Keratinocyte (primary cell): ENCODE measurements at regions not wholly inside any gene's neighbourhood (a gene's known extent, or its start where the extent isn't known, plus 50 kb on each side); places are given as distances from the start of the nearest gene placed in this dataset.

ENCODE experiments used
- DNase-seq: peaks from one replicate; pipeline ENCODE4 v3.0.0-alpha.2; 2011; ENCODE audit warnings: low read depth, missing footprints, low spot score
- FAIRE-seq: peaks from 2 replicates; lab custom pipeline; 2011; peaks lifted over from hg19 to GRCh38; lab: Jason Lieb, UNC
- H2AFZ ChIP-seq: 2 replicates; pipeline ENCODE4 v1.6.0; 2012; ENCODE audit warnings: low read length, control low read depth, inconsistent platforms; ENCODE audit not compliant: control insufficient read depth
- H3K27ac ChIP-seq: 2 replicates; pipeline ENCODE4 v1.5.1; 2011; ENCODE audit warnings: low read length; ENCODE audit not compliant: control insufficient read depth, insufficient read depth
- H3K27me3 ChIP-seq: 3 replicates; pipeline ENCODE4 v1.6.0; 2011; ENCODE audit warnings: low read length; ENCODE audit not compliant: control insufficient read depth, insufficient read depth; ENCODE audit errors: extremely low read depth
- H3K36me3 ChIP-seq, 2 experiments: 2 replicates in 1 of 2; 3 replicates in 1 of 2; pipeline ENCODE4 v1.5.1; 2011; ENCODE audit warnings: low read length in 2 of 2, mild to moderate bottlenecking in 1 of 2; ENCODE audit not compliant: control insufficient read depth in 2 of 2, insufficient read depth in 2 of 2; ENCODE audit errors: extremely low read depth in 1 of 2
- H3K4me1 ChIP-seq: 3 replicates; pipeline ENCODE4 v1.5.1; 2011; ENCODE audit warnings: low read length; ENCODE audit not compliant: control insufficient read depth, insufficient read depth; ENCODE audit errors: extremely low read depth
- H3K4me2 ChIP-seq: 3 replicates; pipeline ENCODE4 v1.6.0; 2011; ENCODE audit warnings: low read depth, low read length; ENCODE audit not compliant: control insufficient read depth, insufficient read depth; ENCODE audit errors: extremely low read depth
- H3K4me3 ChIP-seq, 3 experiments: fragments of 200-600 bp in 1 of 3; sonication (generic) in 1 of 3; 2 replicates in 2 of 3; 3 replicates in 1 of 3; pipeline ENCODE4 v1.5.1; 2011 to 2016; ENCODE audit warnings: low read length in 3 of 3, mild to moderate bottlenecking in 3 of 3, control low read depth in 2 of 3, inconsistent platforms in 1 of 3, low read depth in 1 of 3, mixed read lengths in 1 of 3, mixed run types in 1 of 3, moderate library complexity in 1 of 3; ENCODE audit not compliant: control insufficient read depth in 2 of 3, insufficient read depth in 2 of 3; ENCODE audit errors: extremely low read depth in 1 of 3
- H3K79me2 ChIP-seq: 2 replicates; pipeline ENCODE4 v1.6.0; 2012; ENCODE audit warnings: low read length; ENCODE audit not compliant: control insufficient read depth, insufficient read depth
- H3K9ac ChIP-seq: 3 replicates; pipeline ENCODE4 v1.6.0; 2011; ENCODE audit warnings: low read length; ENCODE audit not compliant: control insufficient read depth, insufficient read depth; ENCODE audit errors: extremely low read depth
- H3K9me1 ChIP-seq: 3 replicates; pipeline ENCODE4 v1.6.0; 2011; ENCODE audit warnings: low read length; ENCODE audit not compliant: control insufficient read depth, insufficient read depth; ENCODE audit errors: extremely low read depth
- H3K9me3 ChIP-seq: 2 replicates; pipeline ENCODE4 v1.5.1; 2012; ENCODE audit warnings: low read depth, low read length; ENCODE audit not compliant: control insufficient read depth
- H4K20me1 ChIP-seq: 3 replicates; pipeline ENCODE4 v1.6.0; 2011; ENCODE audit warnings: low read length; ENCODE audit not compliant: control insufficient read depth, insufficient read depth; ENCODE audit errors: extremely low read depth
- EZH2 ChIP-seq: IDR thresholded peaks from one replicate; pipeline ENCODE4 v1.6.1; 2012; ENCODE audit warnings: inconsistent platforms, mild to moderate bottlenecking, low read length, moderate library complexity
- dilution Hi-C: fragments of 300-500 bp; cut with MboI; formaldehyde crosslinking; loops from one replicate; pipeline ENCODE4 v1.7.0; 2020; ENCODE audit warnings: low sequenced_read_pairs; ENCODE audit not compliant: extremely low pct_ligation_motif_present
- TF ChIP-seq, protein P1 (sequence below), 3 experiments: IDR thresholded peaks in 1 of 3; conservative IDR thresholded peaks in 1 of 3; optimal IDR thresholded peaks in 1 of 3; 2 replicates in 2 of 3; 3 replicates in 1 of 3; pipeline versions ENCODE3 to v1.5.1; 2011; ENCODE audit warnings: low read length in 3 of 3, mild to moderate bottlenecking in 3 of 3, moderate library complexity in 2 of 3, control low read depth in 1 of 3, inconsistent platforms in 1 of 3; ENCODE audit not compliant: insufficient read depth in 2 of 3; ENCODE audit errors: extremely low read depth in 1 of 3

GRCh38 chr12:94813314-94813713 is 163.0 kb upstream of the TMCC3 start:
- no peak overlapping the region for H3K27ac ChIP-seq
- H3K4me2 ChIP-seq = no peak overlapping the region
- FAIRE-seq (no peak), DNase-seq (no peak)
- H3K79me2 ChIP-seq = no peaks in the 10 kb centered on the region
- no peaks in the 10 kb centered on the region for H3K36me3 ChIP-seq
- TF ChIP-seq, protein P1, sequence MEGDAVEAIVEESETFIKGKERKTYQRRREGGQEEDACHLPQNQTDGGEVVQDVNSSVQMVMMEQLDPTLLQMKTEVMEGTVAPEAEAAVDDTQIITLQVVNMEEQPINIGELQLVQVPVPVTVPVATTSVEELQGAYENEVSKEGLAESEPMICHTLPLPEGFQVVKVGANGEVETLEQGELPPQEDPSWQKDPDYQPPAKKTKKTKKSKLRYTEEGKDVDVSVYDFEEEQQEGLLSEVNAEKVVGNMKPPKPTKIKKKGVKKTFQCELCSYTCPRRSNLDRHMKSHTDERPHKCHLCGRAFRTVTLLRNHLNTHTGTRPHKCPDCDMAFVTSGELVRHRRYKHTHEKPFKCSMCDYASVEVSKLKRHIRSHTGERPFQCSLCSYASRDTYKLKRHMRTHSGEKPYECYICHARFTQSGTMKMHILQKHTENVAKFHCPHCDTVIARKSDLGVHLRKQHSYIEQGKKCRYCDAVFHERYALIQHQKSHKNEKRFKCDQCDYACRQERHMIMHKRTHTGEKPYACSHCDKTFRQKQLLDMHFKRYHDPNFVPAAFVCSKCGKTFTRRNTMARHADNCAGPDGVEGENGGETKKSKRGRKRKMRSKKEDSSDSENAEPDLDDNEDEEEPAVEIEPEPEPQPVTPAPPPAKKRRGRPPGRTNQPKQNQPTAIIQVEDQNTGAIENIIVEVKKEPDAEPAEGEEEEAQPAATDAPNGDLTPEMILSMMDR (optimal IDR thresholded peaks at IDR 0.05 in 1 of 3, IDR thresholded peaks at IDR 0.05 in 1 of 3, conservative IDR thresholded peaks at IDR 0.05 in 1 of 3; ENCODE audit: extremely low read depth in 1 of 3, insufficient read depth in 2 of 3, low read length in 3 of 3) = no peak
- no peak for TF ChIP-seq EZH2
- H3K27me3 ChIP-seq = no peaks in the 10 kb centered on the region
- H3K9ac ChIP-seq = no peak overlapping the region
- dilution Hi-C loops = no loop called here
- H3K9me1 ChIP-seq = no peaks in the 10 kb centered on the region
- H3K9me3 ChIP-seq = no peaks in the 10 kb centered on the region
- no peak overlapping the region for H3K4me3 ChIP-seq
- no peaks in the 10 kb centered on the region for H4K20me1 ChIP-seq
- no peaks in the 10 kb centered on the region for H3K4me1 ChIP-seq
- no peak overlapping the region for H2AFZ ChIP-seq

DNA sequence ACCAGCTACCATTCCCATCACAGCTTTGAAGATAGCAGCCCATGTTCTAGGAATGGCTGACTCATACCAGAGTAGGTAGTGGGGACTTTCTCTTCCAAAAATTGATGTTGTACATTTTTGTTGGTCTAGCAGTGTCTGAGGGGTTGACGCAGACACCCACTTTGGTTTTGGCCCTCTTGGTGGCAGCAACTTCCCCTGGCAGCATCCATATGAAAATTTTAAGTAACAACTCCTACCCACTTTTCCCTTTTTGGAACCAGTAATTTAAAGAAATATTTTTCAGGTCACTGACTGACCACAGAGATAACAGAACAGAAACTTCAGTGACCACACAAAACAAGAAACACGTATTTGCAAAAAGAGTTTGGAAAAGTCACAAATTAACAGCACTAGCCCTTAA is 162.0 kb upstream of the TMCC3 start:
- Histone ChIP-seq H3K9ac (no peak overlapping the region), H3K79me2 (no peaks in the 10 kb centered on the region), H3K4me2 (no peak overlapping the region), H4K20me1 (no peaks in the 10 kb centered on the region), H3K4me1 (peaks cover 5% of the 10 kb centered on the region), H3K9me1 (no peaks in the 10 kb centered on the region), H3K27me3 (no peaks in the 10 kb centered on the region), H3K4me3 (no peak overlapping the region), H2AFZ (no peak overlapping the region), H3K36me3 (no peaks in the 10 kb centered on the region), H3K27ac (no peak overlapping the region), H3K9me3 (no peaks in the 10 kb centered on the region)
- FAIRE-seq (no peak), DNase-seq (no peak)
- dilution Hi-C loops = no loop called here
- no peak for TF ChIP-seq EZH2
- TF ChIP-seq, protein P1 (optimal IDR thresholded peaks at IDR 0.05 in 1 of 3, IDR thresholded peaks at IDR 0.05 in 1 of 3, conservative IDR thresholded peaks at IDR 0.05 in 1 of 3; ENCODE audit: extremely low read depth in 1 of 3, insufficient read depth in 2 of 3, low read length in 3 of 3) = no peak
